Smooth muscle cell (in vitro differentiated cells): ENCODE measurements at regions not wholly inside any gene's neighbourhood (a gene's known extent, or its start where the extent isn't known, plus 50 kb on each side); places are given as distances from the start of the nearest gene placed in this dataset.

Experiments
- DNase-seq: peaks from one replicate; lab custom pipeline; 2025; ENCODE audit not compliant: unreplicated experiment; lab: John Stamatoyannopoulos, UW
- H2AFZ ChIP-seq: fragments of 200-600 bp; sonication (generic); 2 replicates; pipeline ENCODE4 v1.6.0; 2016; ENCODE audit warnings: antibody characterized with exemption, low read depth, mild to moderate bottlenecking
- H3F3A ChIP-seq: fragments of 200-600 bp; sonication (generic); 2 replicates; pipeline ENCODE4 v1.6.0; 2017; ENCODE audit warnings: antibody characterized with exemption, low read depth
- H3K27ac ChIP-seq: fragments of 200-600 bp; sonication (generic); 2 replicates; pipeline ENCODE4 v1.5.1; 2016; ENCODE audit warnings: low read depth, mild to moderate bottlenecking
- H3K27me3 ChIP-seq: fragments of 200-600 bp; sonication (generic); 2 replicates; pipeline ENCODE4 v1.6.1; 2016; ENCODE audit warnings: low read depth, mild to moderate bottlenecking
- H3K36me3 ChIP-seq: fragments of 200-600 bp; sonication (generic); 2 replicates; pipeline ENCODE4 v1.5.1; 2016; ENCODE audit warnings: low read depth
- H3K4me1 ChIP-seq: fragments of 200-600 bp; sonication (generic); 2 replicates; pipeline ENCODE4 v1.5.1; 2016; ENCODE audit warnings: low read depth
- H3K4me2 ChIP-seq: fragments of 200-600 bp; sonication (generic); 2 replicates; pipeline ENCODE4 v1.6.0; 2016; ENCODE audit warnings: mild to moderate bottlenecking
- H3K4me3 ChIP-seq: fragments of 200-600 bp; sonication (generic); 2 replicates; pipeline ENCODE4 v1.5.1; 2016; ENCODE audit warnings: mild to moderate bottlenecking
- H3K79me2 ChIP-seq: fragments of 200-600 bp; sonication (generic); 2 replicates; pipeline ENCODE4 v1.6.0; 2016; ENCODE audit warnings: low read depth, mild to moderate bottlenecking
- H3K9ac ChIP-seq: fragments of 200-600 bp; sonication (generic); 2 replicates; pipeline ENCODE4 v1.6.0; 2016; ENCODE audit warnings: low read depth
- H3K9me3 ChIP-seq: fragments of 200-600 bp; sonication (generic); replicated peaks from 2 replicates; pipeline ENCODE4 v1.5.1; 2016; ENCODE audit warnings: low read depth
- H4K20me1 ChIP-seq: fragments of 200-600 bp; sonication (generic); 2 replicates; pipeline ENCODE4 v1.6.0; 2016; ENCODE audit warnings: low read depth
- CTCF ChIP-seq: fragments of 200-600 bp; sonication (generic); IDR thresholded peaks from 2 replicates; pipeline ENCODE4 v1.5.1; 2017; ENCODE audit warnings: borderline replicate concordance, mild to moderate bottlenecking, antibody characterized with exemption; ENCODE audit not compliant: insufficient read depth, poor library complexity, severe bottlenecking
- WGBS: methylation state at CpG from one replicate; pipeline ENCODE4 v1.1.7; 2016; ENCODE audit warnings: low lambda C conversion rate; 5-methylcytosine and 5-hydroxymethylcytosine counted together

- H3K79me2 ChIP-seq: no peaks in the 10 kb centered on the region
- H3K9ac ChIP-seq: no peak overlapping the region
- no peaks in the 10 kb centered on the region for H3K36me3 ChIP-seq
- no peaks in the 10 kb centered on the region for H3F3A ChIP-seq
- no peaks in the 10 kb centered on the region for H3K27me3 ChIP-seq
- no peak overlapping the region for H3K4me3 ChIP-seq
- no peak overlapping the region for H3K27ac ChIP-seq
- no peaks in the 10 kb centered on the region for H4K20me1 ChIP-seq
- 96% methylated on average over 1 of the region's 1 CpG for WGBS
- H3K9me3 ChIP-seq: no peaks in the 10 kb centered on the region
- H3K4me2 ChIP-seq: no peak overlapping the region
- H3K4me1 ChIP-seq: no peaks in the 10 kb centered on the region
- no peak for TF ChIP-seq CTCF
- H2AFZ ChIP-seq: no peak overlapping the region
- DNase-seq: no peak
Observed at GRCh38 chr4:147299205-147299604, 181.7 kb upstream of the EDNRA start.

- Histone ChIP-seq H3K9me3 (no peaks in the 10 kb centered on the region), H3K79me2 (no peaks in the 10 kb centered on the region), H2AFZ (no peak overlapping the region), H3K27ac (no peak overlapping the region), H3K4me1 (no peaks in the 10 kb centered on the region), H3F3A (no peaks in the 10 kb centered on the region), H4K20me1 (no peaks in the 10 kb centered on the region), H3K27me3 (no peaks in the 10 kb centered on the region), H3K4me3 (no peak overlapping the region), H3K9ac (no peak overlapping the region), H3K36me3 (no peaks in the 10 kb centered on the region), H3K4me2 (no peak overlapping the region)
- DNase-seq: no peak
- no peak for TF ChIP-seq CTCF
- WGBS: 85% methylated on average over 5 of the region's 5 CpGs
Observed at GRCh38 chr4:147303174-147303872, 177.6 kb upstream of the EDNRA start.

GRCh38 chr4:147303873-147304229 lies 177.0 kb upstream of the EDNRA start:
- no peaks in the 10 kb centered on the region for H3F3A ChIP-seq
- no peaks in the 10 kb centered on the region for H3K9me3 ChIP-seq
- no peaks in the 10 kb centered on the region for H3K36me3 ChIP-seq
- DNase-seq: no peak
- H3K9ac ChIP-seq: no peak overlapping the region
- TF ChIP-seq CTCF: no peak
- H3K4me1 ChIP-seq: no peaks in the 10 kb centered on the region
- H3K4me2 ChIP-seq: no peak overlapping the region
- H3K79me2 ChIP-seq: no peaks in the 10 kb centered on the region
- no peak overlapping the region for H2AFZ ChIP-seq
- H3K27ac ChIP-seq: no peak overlapping the region
- H3K27me3 ChIP-seq: no peaks in the 10 kb centered on the region
- WGBS: 77% methylated on average over 3 of the region's 3 CpGs
- no peaks in the 10 kb centered on the region for H4K20me1 ChIP-seq
- H3K4me3 ChIP-seq: no peak overlapping the region

- WGBS: 82% methylated on average over 5 of the region's 5 CpGs
- H4K20me1 ChIP-seq: no peaks in the 10 kb centered on the region
- no peak overlapping the region for H3K27ac ChIP-seq
- H3K4me1 ChIP-seq: peaks cover 7% of the 10 kb centered on the region
- no peak overlapping the region for H3K4me3 ChIP-seq
- H3K79me2 ChIP-seq: no peaks in the 10 kb centered on the region
- no peaks in the 10 kb centered on the region for H3K27me3 ChIP-seq
- DNase-seq: no peak
- peak overlapping the region; percentile 32 for H2AFZ ChIP-seq
- no peak for TF ChIP-seq CTCF
- no peaks in the 10 kb centered on the region for H3K36me3 ChIP-seq
- no peak overlapping the region for H3K4me2 ChIP-seq
- no peak overlapping the region for H3K9ac ChIP-seq
- H3F3A ChIP-seq: no peaks in the 10 kb centered on the region
- H3K9me3 ChIP-seq: no peaks in the 10 kb centered on the region
Observed at GRCh38 chr4:147307896-147308674, 172.8 kb upstream of the EDNRA start.
